GM19238 (cell line): ENCODE measurements at regions not wholly inside any gene's neighbourhood (a gene's known extent, or its start where the extent isn't known, plus 50 kb on each side); places are given as distances from the start of the nearest gene placed in this dataset.
"Not testable (repeated sequence)": the region's sequence is repeated elsewhere in the genome, so short reads cannot be mapped to it uniquely, and the experiment has no call there.

ENCODE experiments used
- DNase-seq: peaks from one replicate; pipeline ENCODE4 v3.0.0; 2011; ENCODE audit warnings: low spot score; ENCODE audit not compliant: insufficient read length

DNA sequence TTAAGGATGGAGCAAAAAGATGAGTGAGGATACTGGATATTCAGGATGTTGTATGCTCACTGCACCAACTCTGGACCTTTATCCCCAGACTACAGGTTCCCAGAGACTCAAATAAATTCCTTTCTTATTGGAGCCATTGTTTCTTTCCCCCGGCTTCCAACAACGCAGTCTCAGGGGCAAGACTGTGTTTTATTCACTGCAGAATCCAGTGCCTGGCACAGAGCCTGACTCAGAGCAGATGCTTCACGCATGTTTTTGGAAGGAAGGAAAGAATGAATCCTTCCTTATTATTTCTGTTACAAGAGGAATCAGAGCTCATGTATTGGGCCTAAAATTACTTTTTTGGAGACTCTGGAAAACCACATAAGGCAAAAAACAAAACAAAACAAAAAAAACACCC is 96.0 kb upstream of the VGLL4 start:
- no peak for DNase-seq

DNA sequence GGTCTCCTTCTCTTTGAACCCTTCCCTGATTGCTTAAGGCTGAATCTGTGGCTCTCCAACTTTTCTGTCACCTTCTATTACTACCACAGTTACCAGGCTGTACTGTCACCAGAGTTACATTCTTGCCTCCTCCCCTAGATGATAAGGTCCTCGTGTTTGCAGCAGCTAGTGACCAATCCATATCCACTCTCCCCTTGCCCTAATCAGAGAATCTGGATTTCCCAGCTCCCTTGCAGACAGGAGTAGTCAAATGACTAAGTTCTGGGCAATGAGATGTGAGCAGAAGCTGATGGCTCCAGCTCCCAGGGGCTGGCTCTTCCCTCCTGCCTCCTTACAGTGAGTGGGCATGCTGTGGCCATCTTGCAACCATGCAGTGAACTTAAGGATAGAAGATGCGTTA is 95.4 kb upstream of the VGLL4 start:
- no peak for DNase-seq

- DNase-seq = no peak
Observed at GRCh38 chr3:11737742-11738141, 94.0 kb upstream of the VGLL4 start.

DNA sequence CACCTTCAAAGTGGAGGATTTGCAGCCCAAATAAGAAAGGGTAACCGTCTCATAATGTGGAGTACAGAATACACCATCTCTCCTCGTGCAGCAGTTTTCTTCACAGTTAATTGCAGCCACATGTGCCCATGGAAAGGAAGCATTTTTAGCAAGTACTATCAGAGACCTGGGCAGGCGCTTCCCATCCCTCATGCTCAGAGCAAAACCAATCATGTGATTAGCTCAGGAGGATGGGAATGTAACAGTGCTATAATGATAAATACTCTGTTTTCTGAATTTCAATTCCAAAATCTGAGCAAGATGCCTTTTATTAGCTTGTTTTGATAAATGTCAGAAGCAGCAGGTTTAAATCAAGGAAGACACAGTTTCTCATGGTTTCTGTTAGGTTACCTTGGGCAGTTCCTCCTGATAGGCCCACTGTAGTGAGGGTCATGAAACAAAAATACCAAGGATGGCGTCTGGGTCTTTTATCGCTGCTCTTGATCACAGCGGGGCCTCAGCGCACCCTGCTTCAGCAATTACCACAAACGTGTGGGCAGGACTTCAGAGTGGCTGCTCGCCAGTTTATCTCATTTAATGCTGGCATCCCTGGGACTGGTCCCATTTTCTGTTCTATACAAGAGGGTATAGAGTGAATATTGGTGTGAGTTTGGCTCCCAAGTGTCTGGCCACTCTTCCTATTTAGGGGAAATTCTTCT is 92.6 kb upstream of the VGLL4 start:
- DNase-seq = no peak

GRCh38 chr3:11735638-11736037 is 91.9 kb upstream of the VGLL4 start:
- no peak for DNase-seq

GRCh38 chr3:11735111-11735510 is 91.4 kb upstream of the VGLL4 start:
- not testable (repeated sequence) for DNase-seq

GRCh38 chr3:11733914-11734313 is 90.2 kb upstream of the VGLL4 start:
- DNase-seq = no peak

DNA sequence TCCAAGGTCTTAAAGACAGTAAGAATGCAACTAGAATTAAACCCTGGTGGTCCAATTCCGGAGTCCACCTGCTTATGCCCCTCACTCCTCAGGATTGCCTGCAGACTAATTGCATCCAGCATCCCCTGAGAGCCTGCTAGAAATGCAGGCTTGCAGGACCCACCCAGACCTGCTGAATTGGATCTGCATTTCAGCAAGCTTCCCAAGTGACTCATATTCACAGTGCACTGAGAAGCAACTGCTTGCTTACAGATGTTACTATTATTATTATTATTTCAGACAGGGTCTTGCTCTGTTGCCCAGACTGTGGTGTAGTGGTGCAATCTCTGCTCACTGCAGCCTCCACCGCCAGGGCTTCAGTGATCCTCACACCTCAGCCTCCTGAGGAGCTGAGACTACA is 83.5 kb upstream of the VGLL4 start:
- no peak for DNase-seq

GRCh38 chr3:11726146-11726545 is 82.4 kb upstream of the VGLL4 start:
- no peak for DNase-seq

- not testable (repeated sequence) for DNase-seq
Observed at GRCh38 chr3:11725340-11725641, 81.6 kb upstream of the VGLL4 start.

GRCh38 chr3:11724615-11725339 is 81.1 kb upstream of the VGLL4 start:
- peak; percentile 30 for DNase-seq

DNA sequence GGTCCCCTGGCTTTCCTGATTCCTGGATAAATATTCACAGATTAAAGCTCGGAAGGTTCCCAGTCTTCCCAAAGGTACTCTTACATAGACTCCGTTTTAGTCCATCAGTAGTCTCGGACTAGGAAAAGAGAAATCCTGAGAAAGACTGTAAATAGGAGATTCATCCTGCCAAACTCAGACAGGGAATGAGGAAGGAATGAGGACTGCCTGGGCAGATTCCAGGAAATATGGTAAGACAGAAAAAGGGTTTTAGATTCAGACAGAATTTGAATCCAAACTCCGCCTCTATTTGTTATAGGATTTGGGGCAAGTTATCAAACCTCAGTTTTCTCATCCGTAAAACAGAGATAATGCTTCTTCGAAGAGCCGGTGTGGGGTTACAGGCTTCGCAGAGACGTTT is 77.8 kb upstream of the VGLL4 start:
- DNase-seq = no peak

GRCh38 chr3:11720917-11721411 is 77.2 kb upstream of the VGLL4 start:
- DNase-seq = no peak

- DNase-seq = peak; percentile 30
Observed at GRCh38 chr3:11720304-11720898, 76.7 kb upstream of the VGLL4 start.

- peak; percentile 56 for DNase-seq
Observed at GRCh38 chr3:11719406-11720303, 75.9 kb upstream of the VGLL4 start.

DNA sequence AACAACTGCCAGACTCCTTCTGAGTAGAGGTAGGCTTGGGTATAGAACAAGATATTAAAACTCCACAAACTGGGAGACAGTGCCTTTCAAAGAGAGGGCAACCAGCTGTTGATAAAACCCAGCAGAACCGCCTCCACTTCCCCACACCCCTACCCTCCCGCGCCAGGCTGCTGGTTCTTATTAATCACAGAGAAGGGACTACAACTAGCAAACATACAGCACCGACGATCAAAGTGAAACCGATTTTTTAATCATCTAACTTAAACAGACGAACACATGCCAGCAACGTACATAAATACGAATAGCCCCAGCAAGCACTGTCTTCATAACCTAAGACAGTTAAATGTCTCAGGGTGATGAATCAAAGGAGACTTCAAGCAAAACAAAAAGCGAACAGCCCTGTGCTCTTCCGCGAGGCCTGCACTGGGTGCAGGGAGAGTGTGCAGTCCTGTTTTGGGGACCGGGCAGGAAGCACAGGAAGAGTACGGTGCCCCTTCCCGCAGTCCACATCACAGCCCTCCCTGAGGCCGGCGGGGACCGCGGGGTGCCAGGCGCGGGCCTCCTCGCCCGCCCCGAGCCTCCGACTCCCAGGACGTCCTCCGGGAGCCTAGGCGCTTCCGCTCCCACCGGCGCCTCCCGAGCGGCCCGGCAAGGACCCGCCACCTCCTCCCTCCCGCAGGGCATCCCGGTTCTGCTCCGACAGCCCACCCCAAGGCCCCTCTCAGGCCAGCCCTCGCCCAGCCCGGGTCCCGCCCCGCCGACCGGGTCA is 75.1 kb upstream of the VGLL4 start:
- peak; percentile 42 for DNase-seq

DNA sequence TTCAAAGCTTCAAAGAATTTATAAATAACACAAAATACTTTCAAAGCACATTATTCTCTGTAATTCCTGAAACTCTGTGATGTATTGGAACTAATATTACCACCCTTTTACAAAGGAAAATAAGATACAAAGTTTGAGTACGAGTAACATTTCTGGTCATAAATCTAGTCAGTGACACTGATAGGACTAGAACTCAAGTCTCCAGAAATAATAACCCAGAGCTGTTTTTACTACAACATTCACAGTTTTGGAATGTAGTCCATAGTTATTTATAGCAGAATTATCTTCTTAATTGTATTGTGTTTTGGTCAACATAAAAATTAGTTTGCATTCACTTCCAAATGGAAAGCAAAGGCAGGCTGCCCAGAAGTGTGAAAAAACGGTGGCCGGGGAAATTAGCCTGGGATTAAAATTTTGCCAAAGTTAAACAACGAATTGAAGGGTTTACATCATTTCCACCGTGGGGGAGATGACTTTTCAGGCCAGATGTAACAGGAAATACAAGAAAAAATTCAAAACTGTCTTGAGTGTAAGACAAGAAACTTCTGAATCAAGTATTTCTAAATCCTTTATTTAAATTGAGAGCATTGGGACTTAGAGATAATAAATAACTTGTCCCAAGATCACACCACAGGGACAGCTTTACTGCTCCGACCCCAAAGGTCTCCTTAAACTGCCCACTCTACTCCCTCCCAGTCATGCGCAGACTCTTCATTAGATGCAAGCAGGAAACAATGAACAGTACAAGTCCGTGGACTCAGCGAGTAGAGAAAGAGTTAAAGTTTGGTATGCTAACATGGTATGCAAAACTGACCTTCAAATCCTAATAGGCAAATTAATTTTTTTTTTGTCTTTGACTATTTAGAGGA is 74.3 kb upstream of the VGLL4 start:
- peak; percentile 21 for DNase-seq

- DNase-seq = no peak
Observed at GRCh38 chr3:11717301-11717700, 73.6 kb upstream of the VGLL4 start.

DNA sequence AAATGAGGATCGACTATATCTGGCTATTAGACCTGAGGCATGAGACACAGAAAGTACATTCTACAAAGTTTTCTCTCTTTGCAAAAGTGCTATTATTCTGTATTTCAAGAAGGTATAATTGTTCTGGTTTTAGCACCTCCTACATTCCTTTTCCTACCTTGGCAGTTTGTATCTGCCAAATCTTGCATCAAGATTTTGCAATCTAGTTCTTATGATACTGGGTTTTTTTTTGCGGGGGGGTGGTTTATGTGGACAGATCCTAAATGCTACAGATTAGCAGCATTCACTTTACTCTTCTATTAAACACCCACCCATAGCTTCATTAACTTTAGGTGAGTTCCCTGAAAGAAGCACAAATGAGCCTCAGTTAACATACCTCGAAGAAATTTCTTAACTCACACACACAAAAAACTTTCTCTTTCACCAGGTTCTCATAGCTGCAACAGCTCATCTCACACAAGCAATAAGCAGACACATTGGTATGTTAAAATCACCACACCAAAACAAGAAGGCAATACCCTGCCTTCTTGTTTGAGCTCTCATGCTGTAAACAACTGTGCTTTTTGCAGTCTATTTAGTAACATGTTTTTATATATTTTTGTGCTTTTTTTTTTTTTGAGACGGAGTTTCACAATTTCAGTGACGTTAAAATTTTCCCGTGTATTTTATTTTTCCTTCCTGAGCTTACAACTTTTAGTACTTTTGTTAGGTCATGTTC is 73.0 kb upstream of the VGLL4 start:
- no peak for DNase-seq
